ENCODE measurements at regions not wholly inside any gene's neighbourhood (a gene's known extent, or its start where the extent isn't known, plus 50 kb on each side); places are given as distances from the start of the nearest gene placed in this dataset.
A peak's percentile ranks its signal among the peaks of the same experiment; 100 is the strongest.
"Not testable (repeated sequence)": the region's sequence is repeated elsewhere in the genome, so short reads cannot be mapped to it uniquely, and the experiment has no call there.

GRCh38 chr19:5259750-5260149, 80.9 kb downstream of the PTPRS start:
- no peak for DNase-seq (ENCODE audit: low read depth in 3 of 3)

- no peak for DNase-seq (ENCODE audit: low read depth in 3 of 3)
Measured at GRCh38 chr19:5257155-5258045, 83.2 kb downstream of the PTPRS start.

- DNase-seq (ENCODE audit: low read depth in 3 of 3), result no peak
Measured at GRCh38 chr19:5255602-5256231, 84.9 kb downstream of the PTPRS start.

- DNase-seq (ENCODE audit: low read depth in 3 of 3), result no peak
Measured at GRCh38 chr19:5254944-5255343, 85.7 kb downstream of the PTPRS start.

GRCh38 chr19:5254543-5254942, 86.1 kb downstream of the PTPRS start:
- DNase-seq (ENCODE audit: low read depth in 3 of 3), result no peak

GRCh38 chr19:5253406-5254110, 87.1 kb downstream of the PTPRS start:
- no peak for DNase-seq (ENCODE audit: low read depth in 3 of 3)

- DNase-seq (ENCODE audit: low read depth in 3 of 3), result no peak
Measured at GRCh38 chr19:5251096-5252065, 89.2 kb downstream of the PTPRS start.

GRCh38 chr19:5250127-5250659, 90.4 kb downstream of the PTPRS start:
- DNase-seq (ENCODE audit: low read depth in 3 of 3), result no peak

- DNase-seq (ENCODE audit: low read depth in 3 of 3), result no peak
Measured at GRCh38 chr19:5249526-5249925, 91.1 kb downstream of the PTPRS start.

GRCh38 chr19:5247957-5248705, 92.5 kb downstream of the PTPRS start:
- no peak for DNase-seq (ENCODE audit: low read depth in 3 of 3)

GRCh38 chr19:5246554-5247155, 94.0 kb downstream of the PTPRS start:
- peak in 1 of 3 experiments; percentile 35 for DNase-seq (ENCODE audit: low read depth in 3 of 3)

GRCh38 chr19:5245631-5246553, 94.7 kb downstream of the PTPRS start:
- DNase-seq (ENCODE audit: low read depth in 3 of 3), result no peak

GRCh38 chr19:5244351-5244750, 96.3 kb downstream of the PTPRS start:
- no peak for DNase-seq (ENCODE audit: low read depth in 3 of 3)

- DNase-seq (ENCODE audit: low read depth in 3 of 3), result no peak
Measured at GRCh38 chr19:5243878-5244277, 96.7 kb downstream of the PTPRS start.

- not testable (repeated sequence) for DNase-seq (ENCODE audit: low read depth in 3 of 3)
Measured at GRCh38 chr19:5241896-5242295, 98.7 kb downstream of the PTPRS start.

- DNase-seq (ENCODE audit: low read depth in 3 of 3), result no peak
Measured at GRCh38 chr19:5240011-5240410, 100.6 kb downstream of the PTPRS start.

GRCh38 chr19:5238700-5239099, 101.9 kb downstream of the PTPRS start:
- DNase-seq (ENCODE audit: low read depth in 3 of 3), result no peak

GRCh38 chr19:5237939-5238480, 102.6 kb downstream of the PTPRS start:
- DNase-seq (ENCODE audit: low read depth in 3 of 3), result no peak

Data from stimulated activated CD4-positive, alpha-beta T cell treated with anti-CD3 and anti-CD28 coated beads, TNF-alpha, amount 100 ng/mL, for 24 hours (primary cell).